ENCODE measurements at regions not wholly inside any gene's neighbourhood (a gene's known extent, or its start where the extent isn't known, plus 50 kb on each side); places are given as distances from the start of the nearest gene placed in this dataset.

DNA sequence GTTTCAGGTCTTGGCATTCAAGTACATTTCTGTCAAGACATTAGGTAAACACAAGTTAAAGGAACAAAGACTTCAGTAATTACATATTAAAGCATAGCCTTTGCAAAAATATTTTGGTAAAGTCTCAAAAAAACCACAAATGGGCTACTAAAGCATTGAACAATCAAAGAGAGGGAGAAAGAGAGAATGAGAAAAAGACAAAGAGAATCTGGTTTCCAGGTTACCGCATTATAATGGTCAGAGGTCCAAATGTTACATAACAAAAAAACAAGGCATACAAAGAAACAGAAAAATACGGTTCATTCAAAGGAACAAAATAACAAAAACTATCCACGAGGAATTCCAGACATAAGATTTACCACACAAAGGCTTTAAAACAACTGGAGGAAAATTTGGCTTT, 327.9 kb downstream of the AKAIN1 start:
- 90 to 92% methylated on average over 3 of the region's 3 CpGs for WGBS, 2 donors
- Histone ChIP-seq H3K27ac (no peak overlapping the region), H3K36me3 (no peaks in the 10 kb centered on the region), H3K27me3 (no peaks in the 10 kb centered on the region), H3K9me3 (peaks cover 0 to 11% (median 6%) of the 10 kb centered on the region in 4 donors), H3K4me3 (no peak overlapping the region), H3K4me1 (no peaks in the 10 kb centered on the region)
- ATAC-seq (ENCODE audit: low FRiP score in 2 of 2) (no peak), DNase-seq (no peak)
- no peak for TF ChIP-seq POLR2AphosphoS5 (IDR thresholded peaks at IDR 0.05)
- TF ChIP-seq, protein P1, sequence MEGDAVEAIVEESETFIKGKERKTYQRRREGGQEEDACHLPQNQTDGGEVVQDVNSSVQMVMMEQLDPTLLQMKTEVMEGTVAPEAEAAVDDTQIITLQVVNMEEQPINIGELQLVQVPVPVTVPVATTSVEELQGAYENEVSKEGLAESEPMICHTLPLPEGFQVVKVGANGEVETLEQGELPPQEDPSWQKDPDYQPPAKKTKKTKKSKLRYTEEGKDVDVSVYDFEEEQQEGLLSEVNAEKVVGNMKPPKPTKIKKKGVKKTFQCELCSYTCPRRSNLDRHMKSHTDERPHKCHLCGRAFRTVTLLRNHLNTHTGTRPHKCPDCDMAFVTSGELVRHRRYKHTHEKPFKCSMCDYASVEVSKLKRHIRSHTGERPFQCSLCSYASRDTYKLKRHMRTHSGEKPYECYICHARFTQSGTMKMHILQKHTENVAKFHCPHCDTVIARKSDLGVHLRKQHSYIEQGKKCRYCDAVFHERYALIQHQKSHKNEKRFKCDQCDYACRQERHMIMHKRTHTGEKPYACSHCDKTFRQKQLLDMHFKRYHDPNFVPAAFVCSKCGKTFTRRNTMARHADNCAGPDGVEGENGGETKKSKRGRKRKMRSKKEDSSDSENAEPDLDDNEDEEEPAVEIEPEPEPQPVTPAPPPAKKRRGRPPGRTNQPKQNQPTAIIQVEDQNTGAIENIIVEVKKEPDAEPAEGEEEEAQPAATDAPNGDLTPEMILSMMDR (IDR thresholded peaks at IDR 0.05) = no peak
- no peak for TF ChIP-seq EP300 (IDR thresholded peaks at IDR 0.05)
- TF ChIP-seq POLR2A (IDR thresholded peaks at IDR 0.05) = no peak

- TF ChIP-seq, protein P1 (IDR thresholded peaks at IDR 0.05) = no peak
- TF ChIP-seq POLR2A (IDR thresholded peaks at IDR 0.05) (no peak), POLR2AphosphoS5 (IDR thresholded peaks at IDR 0.05) (no peak), EP300 (IDR thresholded peaks at IDR 0.05) (no peak)
- Histone ChIP-seq H3K9me3 (no peaks in the 10 kb centered on the region), H3K36me3 (no peaks in the 10 kb centered on the region), H3K27ac (no peak overlapping the region), H3K4me3 (no peak overlapping the region), H3K27me3 (no peaks in the 10 kb centered on the region), H3K4me1 (no peaks in the 10 kb centered on the region)
- no peak for ATAC-seq (ENCODE audit: low FRiP score in 2 of 2)
- 71 to 74% methylated on average over 3 of the region's 3 CpGs for WGBS, 2 donors
- DNase-seq = no peak
Measured at GRCh38 chr18:4858379-4859127, 338.5 kb downstream of the AKAIN1 start.

- ATAC-seq (ENCODE audit: low FRiP score in 2 of 2) = no peak
- no peak for DNase-seq
- no peaks in the 10 kb centered on the region for H3K9me3 ChIP-seq
- H3K4me1 ChIP-seq = no peaks in the 10 kb centered on the region
- TF ChIP-seq POLR2A (IDR thresholded peaks at IDR 0.05) (no peak), POLR2AphosphoS5 (IDR thresholded peaks at IDR 0.05) (no peak), EP300 (IDR thresholded peaks at IDR 0.05) (no peak)
- TF ChIP-seq, protein P1 (IDR thresholded peaks at IDR 0.05) = no peak
- no peaks in the 10 kb centered on the region for H3K27me3 ChIP-seq
- H3K36me3 ChIP-seq = no peaks in the 10 kb centered on the region
- no peak overlapping the region for H3K27ac ChIP-seq
- WGBS, 2 donors = 69 to 76% methylated on average over 1 of the region's 1 CpG
- no peak overlapping the region for H3K4me3 ChIP-seq
Measured at GRCh38 chr18:4854671-4855070, 342.4 kb downstream of the AKAIN1 start.

DNA sequence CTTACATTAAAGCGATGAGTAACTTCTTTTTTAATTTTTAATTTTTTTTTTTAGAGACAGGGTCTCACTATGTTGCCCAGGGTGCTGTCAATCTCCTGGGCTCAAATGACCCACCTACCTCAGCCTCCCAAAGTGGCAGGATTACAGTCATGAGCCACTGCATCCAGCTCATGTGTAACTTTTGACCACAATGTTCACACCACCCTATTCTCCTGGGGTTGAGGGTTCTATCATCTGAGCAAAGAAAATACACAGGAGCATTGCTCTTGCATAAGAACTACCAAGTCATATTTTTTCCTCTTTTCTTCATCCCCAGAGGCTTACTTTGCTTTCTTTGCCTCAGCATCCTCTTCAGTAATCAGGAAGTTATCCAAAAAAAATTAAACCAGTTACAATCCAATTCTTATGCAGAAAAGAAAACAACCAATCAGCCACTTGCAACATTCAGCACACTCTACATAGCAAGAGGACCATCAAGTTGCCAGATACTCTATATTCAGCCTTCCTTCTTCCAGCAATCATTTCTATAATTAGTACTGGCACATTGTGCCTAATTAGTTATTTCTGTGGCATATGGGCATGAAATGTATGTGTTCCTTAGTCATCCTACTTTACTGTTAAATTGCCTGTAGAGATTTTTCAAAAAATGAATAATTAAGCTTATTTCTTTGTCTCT, 345.6 kb downstream of the AKAIN1 start:
- H3K4me1 ChIP-seq = no peaks in the 10 kb centered on the region
- DNase-seq (no peak), ATAC-seq (ENCODE audit: low FRiP score in 2 of 2) (no peak)
- H3K36me3 ChIP-seq = no peaks in the 10 kb centered on the region
- no peaks in the 10 kb centered on the region for H3K27me3 ChIP-seq
- TF ChIP-seq POLR2A (IDR thresholded peaks at IDR 0.05) = no peak
- TF ChIP-seq EP300 (IDR thresholded peaks at IDR 0.05) = no peak
- no peak for TF ChIP-seq POLR2AphosphoS5 (IDR thresholded peaks at IDR 0.05)
- TF ChIP-seq, protein P1 (IDR thresholded peaks at IDR 0.05) = no peak
- H3K9me3 ChIP-seq = no peaks in the 10 kb centered on the region
- no peak overlapping the region for H3K27ac ChIP-seq
- H3K4me3 ChIP-seq = no peak overlapping the region
- 91 to 100% methylated on average over 1 of the region's 1 CpG for WGBS, 2 donors
